ENCODE measurements at regions not wholly inside any gene's neighbourhood (a gene's known extent, or its start where the extent isn't known, plus 50 kb on each side); places are given as distances from the start of the nearest gene placed in this dataset.

- intact Hi-C loops (cut with DNase I; ENCODE audit: low total_unique reads), result no loop called here
- no peaks in the 10 kb centered on the region for H3K36me3 ChIP-seq
Measured at GRCh38 chr3:68648494-68648893, 283.9 kb downstream of the TAFA4 start.

GRCh38 chr3:68631850-68632545, 300.3 kb downstream of the TAFA4 start:
- H3K9me3 ChIP-seq, result no peaks in the 10 kb centered on the region
- no peak overlapping the region for H3K27ac ChIP-seq
- no peaks in the 10 kb centered on the region for H3K36me3 ChIP-seq
- TF ChIP-seq POLR2A (IDR thresholded peaks at IDR 0.05) (no peak), CTCF (IDR thresholded peaks at IDR 0.05) (no peak)
- DNase-seq, result no peak
- no peaks in the 10 kb centered on the region for H3K4me1 ChIP-seq
- H3K27me3 ChIP-seq, result no peaks in the 10 kb centered on the region
- intact Hi-C loops (cut with DNase I; ENCODE audit: low total_unique reads), result no loop called here
- no peak overlapping the region for H3K4me3 ChIP-seq

More at GRCh38 chr3:68648494-68648893, 283.9 kb downstream of the TAFA4 start:
- no peak overlapping the region for H3K27ac ChIP-seq
- no peaks in the 10 kb centered on the region for H3K9me3 ChIP-seq
- H3K27me3 ChIP-seq, result no peaks in the 10 kb centered on the region
- H3K4me1 ChIP-seq, result no peaks in the 10 kb centered on the region
- TF ChIP-seq CTCF (IDR thresholded peaks at IDR 0.05) (no peak), POLR2A (IDR thresholded peaks at IDR 0.05) (no peak)
- DNase-seq, result no peak
- H3K4me3 ChIP-seq, result no peak overlapping the region

- H3K4me1 ChIP-seq, result no peaks in the 10 kb centered on the region
- no peaks in the 10 kb centered on the region for H3K36me3 ChIP-seq
- H3K9me3 ChIP-seq, result no peaks in the 10 kb centered on the region
- intact Hi-C loops (cut with DNase I; ENCODE audit: low total_unique reads), result no loop called here
- H3K27ac ChIP-seq, result no peak overlapping the region
- no peaks in the 10 kb centered on the region for H3K27me3 ChIP-seq
- TF ChIP-seq CTCF (IDR thresholded peaks at IDR 0.05), result no peak
- no peak for TF ChIP-seq POLR2A (IDR thresholded peaks at IDR 0.05)
- no peak for DNase-seq
- no peak overlapping the region for H3K4me3 ChIP-seq
Measured at GRCh38 chr3:68620211-68620610, 312.1 kb downstream of the TAFA4 start.

- Histone ChIP-seq H3K27ac (no peak overlapping the region), H3K27me3 (no peaks in the 10 kb centered on the region), H3K4me3 (no peak overlapping the region), H3K36me3 (no peaks in the 10 kb centered on the region), H3K9me3 (no peaks in the 10 kb centered on the region), H3K4me1 (no peaks in the 10 kb centered on the region)
- TF ChIP-seq CTCF (IDR thresholded peaks at IDR 0.05), result no peak
- DNase-seq, result no peak
- intact Hi-C loops (cut with DNase I; ENCODE audit: low total_unique reads), result no loop called here
Measured at GRCh38 chr3:68614087-68614486, 318.3 kb downstream of the TAFA4 start.

GRCh38 chr3:68571321-68571720, 361.0 kb downstream of the TAFA4 start:
- Histone ChIP-seq H3K27ac (no peak overlapping the region), H3K9me3 (no peaks in the 10 kb centered on the region), H3K36me3 (no peaks in the 10 kb centered on the region), H3K4me1 (no peaks in the 10 kb centered on the region), H3K4me3 (no peak overlapping the region), H3K27me3 (no peaks in the 10 kb centered on the region)
- intact Hi-C loops (cut with DNase I; ENCODE audit: low total_unique reads), result no loop called here
- TF ChIP-seq POLR2A (IDR thresholded peaks at IDR 0.05) (no peak), CTCF (IDR thresholded peaks at IDR 0.05) (no peak)
- no peak for DNase-seq
